ENCODE measurements at regions not wholly inside any gene's neighbourhood (a gene's known extent, or its start where the extent isn't known, plus 50 kb on each side); places are given as distances from the start of the nearest gene placed in this dataset.
"Not testable (repeated sequence)": the region's sequence is repeated elsewhere in the genome, so short reads cannot be mapped to it uniquely, and the experiment has no call there.

- H3K36me3 ChIP-seq; H3K27ac ChIP-seq; H3K4me1 ChIP-seq; DNase-seq (ENCODE audit: low spot score in 2 of 2); H3K27me3 ChIP-seq; H3K4me3 ChIP-seq; H3K9me3 ChIP-seq: not testable (repeated sequence)
- 89 to 91% methylated on average over 8 of the region's 8 CpGs for WGBS, 2 donors
Observed at GRCh38 chr17:20868662-20869007, 174.2 kb downstream of the USP22 start.

- DNase-seq (ENCODE audit: low spot score in 2 of 2); H3K4me1 ChIP-seq; H3K9me3 ChIP-seq; H3K36me3 ChIP-seq; H3K27ac ChIP-seq; H3K4me3 ChIP-seq; H3K27me3 ChIP-seq: not testable (repeated sequence)
- WGBS, 2 donors: 65 to 73% methylated on average over 4 of the region's 4 CpGs
Observed at GRCh38 chr17:20873173-20873572, 169.6 kb downstream of the USP22 start.

GRCh38 chr17:20873688-20874328, 169.0 kb downstream of the USP22 start:
- WGBS, 2 donors: 69 to 72% methylated on average over 5 of the region's 5 CpGs
- H3K27ac ChIP-seq; H3K4me3 ChIP-seq; DNase-seq (ENCODE audit: low spot score in 2 of 2); H3K36me3 ChIP-seq; H3K4me1 ChIP-seq; H3K27me3 ChIP-seq; H3K9me3 ChIP-seq: not testable (repeated sequence)

- not testable (repeated sequence) for H3K27ac ChIP-seq; H3K4me1 ChIP-seq; H3K9me3 ChIP-seq; DNase-seq (ENCODE audit: low spot score in 2 of 2); H3K4me3 ChIP-seq; H3K36me3 ChIP-seq; H3K27me3 ChIP-seq
- 88 to 95% methylated on average over 1 of the region's 1 CpG for WGBS, 2 donors
Observed at GRCh38 chr17:20877384-20877783, 165.4 kb downstream of the USP22 start.

GRCh38 chr17:20890338-20890737, 152.5 kb downstream of the USP22 start:
- no peaks in the 10 kb centered on the region for H3K36me3 ChIP-seq
- H3K4me3 ChIP-seq: no peak overlapping the region
- H3K4me1 ChIP-seq: no peaks in the 10 kb centered on the region
- no peak for DNase-seq (ENCODE audit: low spot score in 2 of 2)
- no peaks in the 10 kb centered on the region for H3K27me3 ChIP-seq
- WGBS, 2 donors: 74 to 79% methylated on average over 2 of the region's 2 CpGs
- TF ChIP-seq POLR2A (IDR thresholded peaks at IDR 0.05) (no peak), EP300 (IDR thresholded peaks at IDR 0.05) (no peak), CTCF (IDR thresholded peaks at IDR 0.05) (no peak)
- no peak overlapping the region for H3K27ac ChIP-seq
- H3K9me3 ChIP-seq: no peaks in the 10 kb centered on the region

- not testable (repeated sequence) for H3K4me3 ChIP-seq, H3K9me3 ChIP-seq
- 91 to 95% methylated on average over 11 to 12 of the region's 18 CpGs for WGBS, 2 donors
Observed at GRCh38 chr17:20895426-20895825, 147.4 kb downstream of the USP22 start.

GRCh38 chr17:20896153-20896649, 146.6 kb downstream of the USP22 start:
- TF ChIP-seq POLR2A (IDR thresholded peaks at IDR 0.05) (no peak), CTCF (IDR thresholded peaks at IDR 0.05) (no peak), EP300 (IDR thresholded peaks at IDR 0.05) (no peak)
- H3K27me3 ChIP-seq: no peaks in the 10 kb centered on the region
- 53 to 70% methylated on average over 7 to 15 of the region's 30 CpGs for WGBS, 2 donors
- no peaks in the 10 kb centered on the region for H3K4me1 ChIP-seq
- H3K36me3 ChIP-seq: no peaks in the 10 kb centered on the region
- H3K4me3 ChIP-seq: no peak overlapping the region
- no peak overlapping the region for H3K27ac ChIP-seq
- no peaks in the 10 kb centered on the region for H3K9me3 ChIP-seq
- no peak for DNase-seq (ENCODE audit: low spot score in 2 of 2)

More at GRCh38 chr17:20895426-20895825, 147.4 kb downstream of the USP22 start:
- not testable (repeated sequence) for H3K4me1 ChIP-seq; H3K27me3 ChIP-seq; H3K27ac ChIP-seq; H3K36me3 ChIP-seq; DNase-seq (ENCODE audit: low spot score in 2 of 2)

- H3K36me3 ChIP-seq; H3K4me1 ChIP-seq; DNase-seq (ENCODE audit: low spot score in 2 of 2); H3K4me3 ChIP-seq; H3K27ac ChIP-seq; H3K9me3 ChIP-seq: not testable (repeated sequence)
- peaks cover 0 to 19% of the 10 kb centered on the region in 2 donors for H3K27me3 ChIP-seq
- 23 to 42% methylated on average over 5 of the region's 5 CpGs for WGBS, 2 donors
Observed at GRCh38 chr17:20898726-20899125, 144.1 kb downstream of the USP22 start.

DNA sequence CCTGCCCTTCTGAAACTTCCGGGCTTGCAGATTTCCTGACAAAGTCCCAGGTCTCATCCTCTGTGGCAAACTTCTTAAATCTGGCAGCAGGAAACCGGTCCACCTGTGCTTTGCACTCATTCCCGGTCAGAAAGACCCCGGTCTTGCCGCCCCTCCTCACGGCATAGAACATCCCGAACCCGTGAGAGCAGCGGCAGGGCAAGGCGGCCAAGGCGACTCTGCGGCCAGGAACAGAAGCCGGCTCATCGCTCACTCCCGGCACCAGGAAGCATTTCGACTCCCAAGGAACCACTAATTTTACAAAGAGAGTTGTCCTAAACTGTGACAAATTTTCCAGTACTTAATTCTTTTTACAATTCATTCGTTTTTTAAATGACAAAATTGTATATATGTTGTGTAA, 140.3 kb downstream of the USP22 start:
- H3K27ac ChIP-seq; H3K4me1 ChIP-seq; DNase-seq (ENCODE audit: low spot score in 2 of 2); H3K36me3 ChIP-seq; H3K4me3 ChIP-seq; H3K9me3 ChIP-seq: not testable (repeated sequence)
- H3K27me3 ChIP-seq: peaks cover 0 to 19% of the 10 kb centered on the region in 2 donors
- WGBS, 2 donors: 35 to 36% methylated on average over 17 of the region's 17 CpGs

DNA sequence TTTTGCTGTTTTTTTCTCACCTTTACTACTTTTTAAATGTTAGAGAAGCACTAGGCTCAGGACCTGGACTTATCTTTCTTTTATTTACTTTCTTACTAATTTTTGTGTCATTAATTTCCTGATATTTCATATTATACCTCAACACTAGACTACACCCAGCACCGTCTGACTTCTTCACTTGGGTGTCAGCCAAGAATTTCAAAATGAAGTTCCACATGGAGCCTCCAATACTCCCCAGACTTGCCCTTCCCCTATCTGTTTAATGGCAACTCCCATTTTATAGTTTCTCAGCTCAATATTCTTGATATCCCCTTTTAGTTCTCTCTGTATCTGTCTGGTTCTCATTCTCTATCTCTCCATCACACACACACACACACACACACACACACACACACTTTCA, 139.3 kb downstream of the USP22 start:
- not testable (repeated sequence) for H3K36me3 ChIP-seq; H3K27ac ChIP-seq; DNase-seq (ENCODE audit: low spot score in 2 of 2); H3K9me3 ChIP-seq; H3K4me3 ChIP-seq; H3K4me1 ChIP-seq
- 0 to 7% methylated on average over 1 of the region's 1 CpG for WGBS, 2 donors
- peaks cover 0 to 19% of the 10 kb centered on the region in 2 donors for H3K27me3 ChIP-seq

All from tibial nerve (tissue), 4 donors.